ENCODE measurements at regions not wholly inside any gene's neighbourhood (a gene's known extent, or its start where the extent isn't known, plus 50 kb on each side); places are given as distances from the start of the nearest gene placed in this dataset.

GRCh38 chr5:7087719-7088297, 308.1 kb upstream of the ADCY2 start:
- TF ChIP-seq TAF1 (IDR thresholded peaks at IDR 0.05; ENCODE audit: low read depth) (no peak), RAD21 (IDR thresholded peaks at IDR 0.05; ENCODE audit: low read depth) (peak; percentile 10; the same call in 1 of the 2 replicates)

- TF ChIP-seq MAX (IDR thresholded peaks at IDR 0.05) (no peak), CEBPB (IDR thresholded peaks at IDR 0.05) (no peak), NFIC (IDR thresholded peaks at IDR 0.05) (no peak), EP300 (IDR thresholded peaks at IDR 0.05; ENCODE audit: borderline replicate concordance) (no peak), RAD21 (IDR thresholded peaks at IDR 0.05; ENCODE audit: low read depth) (no peak), FOXM1 (IDR thresholded peaks at IDR 0.05; ENCODE audit: borderline replicate concordance, low read depth) (no peak), YY1 (IDR thresholded peaks at IDR 0.05; ENCODE audit: low read depth) (no peak), USF1 (IDR thresholded peaks at IDR 0.05) (no peak), CREB1 (IDR thresholded peaks at IDR 0.05; ENCODE audit: low read depth) (no peak)
Observed at GRCh38 chr5:7088849-7089248, 307.1 kb upstream of the ADCY2 start.

- no peak for TF ChIP-seq CEBPB (IDR thresholded peaks at IDR 0.05)
- no peak for TF ChIP-seq NFIC (IDR thresholded peaks at IDR 0.05)
- TF ChIP-seq FOXM1 (IDR thresholded peaks at IDR 0.05; ENCODE audit: borderline replicate concordance, low read depth), result no peak
- TF ChIP-seq EGR1 (IDR thresholded peaks at IDR 0.05), result no peak
- no peak for TF ChIP-seq TEAD4 (IDR thresholded peaks at IDR 0.05)
- TF ChIP-seq YY1 (IDR thresholded peaks at IDR 0.05; ENCODE audit: low read depth), result no peak
- TF ChIP-seq REST (IDR thresholded peaks at IDR 0.05; ENCODE audit: low read depth), result peak; percentile 84
Observed at GRCh38 chr5:7094626-7095025, 301.3 kb upstream of the ADCY2 start.

GRCh38 chr5:7096294-7096693, 299.6 kb upstream of the ADCY2 start:
- no peak for TF ChIP-seq CEBPB (IDR thresholded peaks at IDR 0.05)
- no peak for TF ChIP-seq REST (IDR thresholded peaks at IDR 0.05; ENCODE audit: low read depth)
- no peak for TF ChIP-seq FOXM1 (IDR thresholded peaks at IDR 0.05; ENCODE audit: borderline replicate concordance, low read depth)
- no peak for TF ChIP-seq TCF12 (IDR thresholded peaks at IDR 0.05; ENCODE audit: low read depth)
- TF ChIP-seq TEAD4 (IDR thresholded peaks at IDR 0.05), result no peak
- no peak for TF ChIP-seq USF1 (IDR thresholded peaks at IDR 0.05)
- no peak for TF ChIP-seq MAX (IDR thresholded peaks at IDR 0.05)
- TF ChIP-seq TAF1 (IDR thresholded peaks at IDR 0.05; ENCODE audit: low read depth), result no peak
- TF ChIP-seq EP300 (IDR thresholded peaks at IDR 0.05; ENCODE audit: borderline replicate concordance), result no peak

GRCh38 chr5:7105358-7105757, 290.6 kb upstream of the ADCY2 start:
- TF ChIP-seq REST (IDR thresholded peaks at IDR 0.05; ENCODE audit: low read depth), result no peak
- TF ChIP-seq YY1 (IDR thresholded peaks at IDR 0.05; ENCODE audit: low read depth), result no peak
- no peak for TF ChIP-seq MAX (IDR thresholded peaks at IDR 0.05)
- TF ChIP-seq CEBPB (IDR thresholded peaks at IDR 0.05), result no peak
- TF ChIP-seq USF1 (IDR thresholded peaks at IDR 0.05), result no peak
- no peak for TF ChIP-seq RAD21 (IDR thresholded peaks at IDR 0.05; ENCODE audit: low read depth)
- no peak for TF ChIP-seq EP300 (IDR thresholded peaks at IDR 0.05; ENCODE audit: borderline replicate concordance)
- TF ChIP-seq CREB1 (IDR thresholded peaks at IDR 0.05; ENCODE audit: low read depth), result no peak
- no peak for TF ChIP-seq TAF1 (IDR thresholded peaks at IDR 0.05; ENCODE audit: low read depth)
- no peak for TF ChIP-seq EGR1 (IDR thresholded peaks at IDR 0.05)
- TF ChIP-seq FOXM1 (IDR thresholded peaks at IDR 0.05; ENCODE audit: borderline replicate concordance, low read depth), result no peak

Data from Ishikawa (cell line).